ENCODE measurements at regions not wholly inside any gene's neighbourhood (a gene's known extent, or its start where the extent isn't known, plus 50 kb on each side); places are given as distances from the start of the nearest gene placed in this dataset.

- intact Hi-C loops (cut with micrococcal nuclease; ENCODE audit: unreplicated experiment): no loop called here
These were observed 313.8 kb downstream of the FAM170A start for GRCh38 chr5:119943148-119943547.

GRCh38 chr5:119945691-119946090, 316.3 kb downstream of the FAM170A start:
- Histone ChIP-seq H4K20me1 (ENCODE audit: insufficient read depth, low read length) (no peaks in the 10 kb centered on the region), H3K79me2 (ENCODE audit: insufficient read depth, low read length) (no peaks in the 10 kb centered on the region), H3K9ac (ENCODE audit: insufficient read depth, low read depth, low read length) (no peak overlapping the region), H3K4me1 (ENCODE audit: insufficient read depth, low read length) (no peaks in the 10 kb centered on the region), H3K4me2 (ENCODE audit: low read depth, low read length) (no peak overlapping the region), H3K27ac (ENCODE audit: extremely low read length, insufficient read depth, low read length) (no peak overlapping the region), H2AFZ (ENCODE audit: low read length) (no peak overlapping the region), H3K36me3 (replicated peaks in 1 of 2; ENCODE audit: control insufficient read depth in 1 of 2, insufficient read depth in 2 of 2, low read length in 2 of 2) (no peaks in the 10 kb centered on the region), H3K27me3 (ENCODE audit: control insufficient read depth in 1 of 2, insufficient read depth in 2 of 2, low read length in 2 of 2) (no peaks in the 10 kb centered on the region), H3K9me3 (ENCODE audit: low read length) (no peaks in the 10 kb centered on the region), H3K4me3 (replicated peaks in 1 of 3; ENCODE audit: insufficient read depth in 1 of 3, low read depth in 2 of 3, low read length in 3 of 3) (no peak overlapping the region)
- no peak for ATAC-seq
- in situ Hi-C loops (cut with HindIII; ENCODE audit: extremely low pct_ligation_motif_present, low pct_unique_long_range_greater_than_20kb): no loop called here
- BruUV-seq (replicated peaks): no TSS peak
- ChIA-PET POLR2A (no interaction called here), CTCF (ENCODE audit: low intra/inter-chr PET ratio, low total read pairs) (no interaction called here)
- DNase-seq (ENCODE audit: low spot score): no peak
- intact Hi-C loops (cut with micrococcal nuclease; ENCODE audit: unreplicated experiment): no loop called here
- no peak for FAIRE-seq
- TF ChIP-seq HDAC2 (CRISPR knock-in tag; IDR thresholded peaks at IDR 0.05) (no peak), IRF1 (CRISPR knock-in tag; IDR thresholded peaks at IDR 0.05; ENCODE audit: low read depth) (no peak), HIC2 (CRISPR knock-in tag; IDR thresholded peaks at IDR 0.05; ENCODE audit: low read depth) (no peak), ZIK1 (CRISPR knock-in tag; IDR thresholded peaks at IDR 0.05; ENCODE audit: borderline replicate concordance, low read depth) (no peak), ZNF225 (CRISPR knock-in tag; IDR thresholded peaks at IDR 0.05) (no peak), MED8 (CRISPR knock-in tag; IDR thresholded peaks at IDR 0.05; ENCODE audit: insufficient replicate concordance) (no peak), KLF9 (CRISPR knock-in tag; IDR thresholded peaks at IDR 0.05; ENCODE audit: low read depth) (no peak), POGZ (CRISPR knock-in tag; IDR thresholded peaks at IDR 0.05) (no peak), SP4 (CRISPR knock-in tag; IDR thresholded peaks at IDR 0.05) (no peak)

More at GRCh38 chr5:119943148-119943547, 313.8 kb downstream of the FAM170A start:
- Histone ChIP-seq H3K4me1 (ENCODE audit: insufficient read depth, low read length) (no peaks in the 10 kb centered on the region), H3K79me2 (ENCODE audit: insufficient read depth, low read length) (no peaks in the 10 kb centered on the region), H3K27ac (ENCODE audit: extremely low read length, insufficient read depth, low read length) (no peak overlapping the region), H2AFZ (ENCODE audit: low read length) (no peak overlapping the region), H3K9me3 (ENCODE audit: low read length) (peaks cover 17% of the 10 kb centered on the region; the same call in 1 of the 2 replicates), H3K4me3 (replicated peaks in 1 of 3; ENCODE audit: insufficient read depth in 1 of 3, low read depth in 2 of 3, low read length in 3 of 3) (no peak overlapping the region), H4K20me1 (ENCODE audit: insufficient read depth, low read length) (no peaks in the 10 kb centered on the region), H3K27me3 (ENCODE audit: control insufficient read depth in 1 of 2, insufficient read depth in 2 of 2, low read length in 2 of 2) (no peaks in the 10 kb centered on the region), H3K4me2 (ENCODE audit: low read depth, low read length) (no peak overlapping the region), H3K36me3 (replicated peaks in 1 of 2; ENCODE audit: control insufficient read depth in 1 of 2, insufficient read depth in 2 of 2, low read length in 2 of 2) (no peaks in the 10 kb centered on the region), H3K9ac (ENCODE audit: insufficient read depth, low read depth, low read length) (no peak overlapping the region)
- FAIRE-seq (no peak), DNase-seq (ENCODE audit: low spot score) (no peak), ATAC-seq (no peak)
- ChIA-PET POLR2A (no interaction called here), CTCF (ENCODE audit: low intra/inter-chr PET ratio, low total read pairs) (no interaction called here)
- no TSS peak for BruUV-seq (replicated peaks)
- WGBS (ENCODE audit: low lambda C conversion rate): 0% methylated on average over 2 of the region's 2 CpGs
- in situ Hi-C loops (cut with HindIII; ENCODE audit: extremely low pct_ligation_motif_present, low pct_unique_long_range_greater_than_20kb): no loop called here
- TF ChIP-seq ZNF460 (CRISPR knock-in tag; IDR thresholded peaks at IDR 0.05; ENCODE audit: borderline replicate concordance) (no peak), NFYC (CRISPR knock-in tag; IDR thresholded peaks at IDR 0.05) (no peak), FLYWCH1 (CRISPR knock-in tag; IDR thresholded peaks at IDR 0.05) (no peak), KDM6A (CRISPR knock-in tag; IDR thresholded peaks at IDR 0.05; ENCODE audit: low read depth) (no peak), ZNF317 (CRISPR knock-in tag; IDR thresholded peaks at IDR 0.05) (no peak), EZH2 (conservative IDR thresholded peaks at IDR 0.05; ENCODE audit: low read depth, low read length) (no peak), MAFG (CRISPR knock-in tag; IDR thresholded peaks at IDR 0.05) (no peak), ZNF652 (CRISPR knock-in tag; IDR thresholded peaks at IDR 0.05; ENCODE audit: borderline replicate concordance, low read depth) (no peak), ZSCAN30 (CRISPR knock-in tag; IDR thresholded peaks at IDR 0.05) (no peak), ZGPAT (CRISPR knock-in tag; IDR thresholded peaks at IDR 0.05) (no peak), SSRP1 (CRISPR knock-in tag; IDR thresholded peaks at IDR 0.05) (no peak), FOXA1 (IDR thresholded peaks at IDR 0.05) (no peak), FOXA1 (CRISPR knock-in tag; IDR thresholded peaks at IDR 0.05) (no peak), ZNF354B (CRISPR knock-in tag; IDR thresholded peaks at IDR 0.05) (no peak), NR3C1 (CRISPR knock-in tag; IDR thresholded peaks at IDR 0.05) (no peak), ZNF251 (CRISPR knock-in tag; IDR thresholded peaks at IDR 0.05) (no peak)

Measured in HepG2 (cell line).